ENCODE measurements at regions not wholly inside any gene's neighbourhood (a gene's known extent, or its start where the extent isn't known, plus 50 kb on each side); places are given as distances from the start of the nearest gene placed in this dataset.

DNA sequence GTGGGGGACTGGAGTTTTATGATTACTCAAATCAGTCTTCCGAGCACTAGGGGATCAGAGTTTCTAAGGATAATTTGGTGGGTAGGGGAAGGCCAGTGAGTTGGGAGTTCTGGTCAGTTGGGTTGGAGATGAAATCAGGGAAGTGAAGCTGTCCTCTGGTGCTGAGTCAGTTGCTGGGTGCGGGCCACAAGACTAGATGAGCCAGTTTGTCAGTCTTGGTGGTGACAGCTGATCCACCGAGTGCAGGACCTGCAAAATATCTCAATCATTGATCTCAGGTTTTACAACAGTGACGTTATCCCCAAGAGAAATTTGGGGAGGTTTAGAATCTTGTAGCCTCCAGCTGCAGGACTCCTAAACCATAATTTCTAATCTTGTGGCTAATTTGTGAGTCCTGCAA, 249.4 kb downstream of the FAM43A start:
- Histone ChIP-seq H3K23ac (ENCODE audit: low read depth, low read length) (no peak overlapping the region), H3K27ac (ENCODE audit: insufficient read depth, low read length) (no peak overlapping the region)

More for the DNA sequence above, 249.4 kb downstream of the FAM43A start:
- dilution Hi-C loops (cut with HindIII; ENCODE audit: low sequenced_read_pairs, unreplicated experiment) (no loop called here), intact Hi-C loops (cut with micrococcal nuclease) (no loop called here), in situ Hi-C loops (cut with MboI; ENCODE audit: low sequenced_read_pairs) (no loop called here)
- H4K5ac ChIP-seq (ENCODE audit: low read depth, low read length) = no peak overlapping the region
- no TSS peak for BruUV-seq (replicated peaks)
- H3K18ac ChIP-seq (ENCODE audit: low read depth, low read length) = no peak overlapping the region
- H4K8ac ChIP-seq (ENCODE audit: low read depth in 2 of 2, low read length in 2 of 2) = no peak overlapping the region
- TF ChIP-seq FOS (IDR thresholded peaks at IDR 0.05; ENCODE audit: low read depth, low read length) (no peak), CEBPB (IDR thresholded peaks at IDR 0.05; ENCODE audit: low read depth, low read length) (no peak), POLR2A (IDR thresholded peaks at IDR 0.05; ENCODE audit: low read depth, low read length) (no peak), RAD21 (IDR thresholded peaks at IDR 0.05; ENCODE audit: low read length) (no peak), MAZ (IDR thresholded peaks at IDR 0.05; ENCODE audit: borderline replicate concordance, low read depth, low read length) (no peak)
- TF ChIP-seq, protein P1, sequence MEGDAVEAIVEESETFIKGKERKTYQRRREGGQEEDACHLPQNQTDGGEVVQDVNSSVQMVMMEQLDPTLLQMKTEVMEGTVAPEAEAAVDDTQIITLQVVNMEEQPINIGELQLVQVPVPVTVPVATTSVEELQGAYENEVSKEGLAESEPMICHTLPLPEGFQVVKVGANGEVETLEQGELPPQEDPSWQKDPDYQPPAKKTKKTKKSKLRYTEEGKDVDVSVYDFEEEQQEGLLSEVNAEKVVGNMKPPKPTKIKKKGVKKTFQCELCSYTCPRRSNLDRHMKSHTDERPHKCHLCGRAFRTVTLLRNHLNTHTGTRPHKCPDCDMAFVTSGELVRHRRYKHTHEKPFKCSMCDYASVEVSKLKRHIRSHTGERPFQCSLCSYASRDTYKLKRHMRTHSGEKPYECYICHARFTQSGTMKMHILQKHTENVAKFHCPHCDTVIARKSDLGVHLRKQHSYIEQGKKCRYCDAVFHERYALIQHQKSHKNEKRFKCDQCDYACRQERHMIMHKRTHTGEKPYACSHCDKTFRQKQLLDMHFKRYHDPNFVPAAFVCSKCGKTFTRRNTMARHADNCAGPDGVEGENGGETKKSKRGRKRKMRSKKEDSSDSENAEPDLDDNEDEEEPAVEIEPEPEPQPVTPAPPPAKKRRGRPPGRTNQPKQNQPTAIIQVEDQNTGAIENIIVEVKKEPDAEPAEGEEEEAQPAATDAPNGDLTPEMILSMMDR (conservative IDR thresholded peaks at IDR 0.05; ENCODE audit: low read depth, low read length) = no peak
- ChIA-PET POLR2A (ENCODE audit: unreplicated experiment) (no interaction called here), CTCF (no interaction called here)
- H3K27me3 ChIP-seq (ENCODE audit: control insufficient read depth, insufficient read depth, low read length) = peaks cover 5% of the 10 kb centered on the region; the same call in 1 of the 2 replicates
- 86% methylated on average over 1 of the region's 4 CpGs; no CpG with 5 or more reads in 1 of the 2 experiments for WGBS, 2 experiments (ENCODE audit: extremely low coverage in 2 of 2, insufficient read length in 1 of 2)
- no peak overlapping the region for H2BK5ac ChIP-seq (ENCODE audit: low read depth, low read length, poor library complexity, severe bottlenecking)
- no peaks in the 10 kb centered on the region for H3K36me3 ChIP-seq (ENCODE audit: control insufficient read depth, insufficient read depth, low read length)
- H3K9me3 ChIP-seq (ENCODE audit: control insufficient read depth, insufficient read depth, low read length) = peaks cover 3% of the 10 kb centered on the region; the same call in 1 of the 2 replicates
- H2BK15ac ChIP-seq (ENCODE audit: low read depth, low read length) = no peak overlapping the region
- no peak for ATAC-seq (ENCODE audit: low read depth)
- peaks cover 8% of the 10 kb centered on the region for H3K4me1 ChIP-seq (ENCODE audit: control insufficient read depth, insufficient read depth, low read length)
- no peak for DNase-seq
- H3K4ac ChIP-seq (ENCODE audit: low read depth, low read length) = no peak overlapping the region
- H2AK9ac ChIP-seq (replicated peaks; ENCODE audit: low read depth, low read length, poor library complexity) = no peak overlapping the region
- no peak overlapping the region for H3K4me2 ChIP-seq (ENCODE audit: low read depth, low read length)
- no peak overlapping the region for H2AFZ ChIP-seq (replicated peaks; ENCODE audit: low read length, poor library complexity)
- no peak overlapping the region for H2BK20ac ChIP-seq (ENCODE audit: low read depth, low read length)
- H3K9me1 ChIP-seq (ENCODE audit: insufficient read depth, low read length) = peaks cover 6% of the 10 kb centered on the region
- H3K9ac ChIP-seq (ENCODE audit: low read depth, low read length) = no peak overlapping the region
- H4K91ac ChIP-seq (ENCODE audit: insufficient read depth, low read depth, low read length) = no peak overlapping the region
- no peak overlapping the region for H3K56ac ChIP-seq (ENCODE audit: extremely low read depth, insufficient read depth, low read length)
- H3K14ac ChIP-seq (replicated peaks; ENCODE audit: low read depth, low read length) = no peak overlapping the region
- H2AK5ac ChIP-seq (ENCODE audit: low read depth, low read length) = no peak overlapping the region
- no peak overlapping the region for H2BK120ac ChIP-seq (ENCODE audit: low read depth, low read length)
- H4K20me1 ChIP-seq (ENCODE audit: insufficient read depth, low read length) = no peaks in the 10 kb centered on the region
- H3K79me1 ChIP-seq (ENCODE audit: low read depth in 1 of 2, low read length in 2 of 2) = no peaks in the 10 kb centered on the region
- H3K4me3 ChIP-seq (ENCODE audit: insufficient read depth, low read depth, low read length) = no peak overlapping the region

Data from IMR-90 (cell line).